ENCODE measurements at regions not wholly inside any gene's neighbourhood (a gene's known extent, or its start where the extent isn't known, plus 50 kb on each side); places are given as distances from the start of the nearest gene placed in this dataset.
A peak's percentile ranks its signal among the peaks of the same experiment; 100 is the strongest.

DNA sequence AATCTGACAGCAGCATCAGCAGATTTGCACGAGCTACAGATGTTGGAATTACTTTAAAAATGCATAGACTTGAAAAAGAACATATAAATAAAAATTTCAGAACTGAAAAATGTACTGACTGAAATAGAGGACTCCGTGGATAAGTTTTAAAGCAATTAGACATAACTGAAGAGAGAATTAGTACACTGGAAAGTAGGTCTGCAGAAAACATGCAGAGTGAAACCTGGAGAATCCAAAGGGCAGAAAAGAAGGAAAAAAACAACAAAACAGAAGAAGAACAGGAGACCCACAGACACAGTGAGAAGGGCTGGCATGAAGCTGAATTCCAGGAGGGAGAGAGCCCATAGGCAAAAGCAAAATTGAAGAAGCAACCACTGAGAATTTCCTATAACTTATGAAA lies 57.2 kb upstream of the ENPP7 start:
- no peak overlapping the region for H3K27ac ChIP-seq (ENCODE audit: low read depth, low read length)
- H3K9me3 Mint-ChIP-seq = peaks cover 12 to 27% (median 20%) of the 10 kb centered on the region in 5 donors
- H3K4me3 ChIP-seq (ENCODE audit: low read length) = no peak overlapping the region
- POLR2A ChIA-PET = no interaction called here
- H3K4me1 ChIP-seq (ENCODE audit: insufficient read depth, low read length) = no peaks in the 10 kb centered on the region
- H3K4me1 Mint-ChIP-seq = no peaks in the 10 kb centered on the region
- H3K27me3 Mint-ChIP-seq = peaks cover 38 to 58% of the 10 kb centered on the region in 2 donors
- H3K36me3 Mint-ChIP-seq = peaks cover 0 to 9% (median 0%) of the 10 kb centered on the region in 3 donors
- H3K9me3 ChIP-seq (ENCODE audit: low read length) = no peaks in the 10 kb centered on the region
- H3K27me3 ChIP-seq (ENCODE audit: insufficient read depth, low read length, poor library complexity, severe bottlenecking) = peaks cover 5% of the 10 kb centered on the region
- DNase-seq = no peak
- CTCF ChIA-PET = no interaction called here
- H3K4me3 Mint-ChIP-seq = no peak overlapping the region
- no peak overlapping the region for H3K27ac Mint-ChIP-seq
- no peaks in the 10 kb centered on the region for H3K36me3 ChIP-seq (ENCODE audit: insufficient read depth, low read length)

DNA sequence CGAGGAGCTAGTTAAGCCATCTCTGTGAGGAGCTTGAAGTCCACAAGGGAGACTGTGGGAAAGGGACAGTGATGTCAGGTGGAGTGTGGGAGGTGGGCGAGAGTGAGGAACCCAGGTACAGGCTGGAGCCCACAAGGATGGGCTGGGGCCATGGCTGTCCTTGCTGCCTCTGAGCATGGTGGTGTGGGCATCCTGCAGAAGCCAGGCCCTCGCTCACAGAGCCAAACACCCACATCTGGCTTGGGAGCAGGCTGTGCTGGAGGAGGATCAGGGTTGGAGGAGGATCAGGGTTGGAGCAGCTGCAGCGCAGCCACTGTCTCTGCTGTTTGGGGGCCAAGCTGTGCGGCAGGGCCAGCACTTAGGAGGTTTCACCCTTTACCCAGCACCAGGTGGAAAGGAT lies 58.2 kb upstream of the ENPP7 start:
- no peak for DNase-seq
- no peaks in the 10 kb centered on the region for H3K9me3 ChIP-seq (ENCODE audit: low read length)
- peaks cover 12 to 27% (median 20%) of the 10 kb centered on the region in 5 donors for H3K9me3 Mint-ChIP-seq

GRCh38 chr17:79671085-79671694 lies 59.6 kb upstream of the ENPP7 start:
- no peaks in the 10 kb centered on the region for H3K4me1 Mint-ChIP-seq
- peak overlapping the region in 1 of 8 donors; percentile 14 for H3K27ac Mint-ChIP-seq
- H3K9me3 Mint-ChIP-seq = peaks cover 12 to 27% (median 20%) of the 10 kb centered on the region in 5 donors
- Histone ChIP-seq H3K36me3 (ENCODE audit: insufficient read depth, low read length) (no peaks in the 10 kb centered on the region), H3K4me1 (ENCODE audit: insufficient read depth, low read length) (no peaks in the 10 kb centered on the region), H3K4me3 (ENCODE audit: low read length) (no peak overlapping the region), H3K9me3 (ENCODE audit: low read length) (no peaks in the 10 kb centered on the region), H3K27me3 (ENCODE audit: insufficient read depth, low read length, poor library complexity, severe bottlenecking) (peaks cover 5% of the 10 kb centered on the region), H3K27ac (ENCODE audit: low read depth, low read length) (no peak overlapping the region)
- DNase-seq = no peak
- CTCF ChIA-PET = interaction anchor here (0.9 kb wide), 1 partner anchor 37 kb away, joined by 3 read pairs; no protein-coding TSS in a partner anchor
- no peak overlapping the region for H3K4me3 Mint-ChIP-seq
- peaks cover 0 to 9% (median 0%) of the 10 kb centered on the region in 3 donors for H3K36me3 Mint-ChIP-seq
- H3K27me3 Mint-ChIP-seq = peaks cover 40 to 70% of the 10 kb centered on the region in 2 donors
- POLR2A ChIA-PET = no interaction called here

More for the DNA sequence above, 58.2 kb upstream of the ENPP7 start:
- Histone ChIP-seq H3K27me3 (ENCODE audit: insufficient read depth, low read length, poor library complexity, severe bottlenecking) (peaks cover 5% of the 10 kb centered on the region), H3K4me3 (ENCODE audit: low read length) (no peak overlapping the region), H3K27ac (ENCODE audit: low read depth, low read length) (no peak overlapping the region), H3K36me3 (ENCODE audit: insufficient read depth, low read length) (no peaks in the 10 kb centered on the region), H3K4me1 (ENCODE audit: insufficient read depth, low read length) (no peaks in the 10 kb centered on the region)
- Mint-ChIP-seq H3K36me3 (peaks cover 0 to 9% (median 0%) of the 10 kb centered on the region in 3 donors), H3K27me3 (peaks cover 39 to 68% of the 10 kb centered on the region in 2 donors), H3K4me3 (no peak overlapping the region), H3K27ac (no peak overlapping the region), H3K4me1 (no peaks in the 10 kb centered on the region)
- CTCF ChIA-PET = no interaction called here
- POLR2A ChIA-PET = no interaction called here

DNA sequence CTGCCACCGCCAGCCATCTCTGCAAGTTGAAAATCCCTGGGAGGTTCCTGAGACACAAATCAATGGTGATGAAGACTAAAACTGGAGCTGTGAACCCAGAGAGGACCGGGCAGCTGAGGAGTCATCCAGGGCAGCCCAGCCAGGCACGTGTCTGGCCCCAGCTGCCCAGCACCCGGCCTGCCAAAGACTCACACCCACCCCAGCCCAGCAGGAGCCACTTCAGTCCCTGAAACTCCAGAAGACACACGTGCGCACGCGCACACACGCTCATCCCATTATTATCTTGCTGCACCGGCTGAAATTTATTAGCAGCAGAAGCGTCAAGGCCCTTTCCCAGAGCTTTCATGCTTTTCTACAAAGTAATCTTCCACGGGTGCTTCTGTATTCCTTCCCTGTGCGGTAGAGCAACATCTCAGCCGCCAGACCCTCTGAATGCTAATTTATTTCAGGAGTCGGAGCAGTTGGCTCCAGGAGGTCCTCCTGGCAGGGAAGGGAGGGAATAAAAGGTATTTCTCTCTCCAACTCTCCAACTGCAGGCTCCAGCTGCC lies 59.8 kb upstream of the RBFOX3 start:
- ChIA-PET CTCF (interaction anchor here (0.9 kb wide), 1 partner anchor 38 kb away, joined by 3 read pairs; no protein-coding TSS in a partner anchor), POLR2A (no interaction called here)
- peak overlapping the region in 1 of 8 donors; percentile 14 for H3K27ac Mint-ChIP-seq

DNA sequence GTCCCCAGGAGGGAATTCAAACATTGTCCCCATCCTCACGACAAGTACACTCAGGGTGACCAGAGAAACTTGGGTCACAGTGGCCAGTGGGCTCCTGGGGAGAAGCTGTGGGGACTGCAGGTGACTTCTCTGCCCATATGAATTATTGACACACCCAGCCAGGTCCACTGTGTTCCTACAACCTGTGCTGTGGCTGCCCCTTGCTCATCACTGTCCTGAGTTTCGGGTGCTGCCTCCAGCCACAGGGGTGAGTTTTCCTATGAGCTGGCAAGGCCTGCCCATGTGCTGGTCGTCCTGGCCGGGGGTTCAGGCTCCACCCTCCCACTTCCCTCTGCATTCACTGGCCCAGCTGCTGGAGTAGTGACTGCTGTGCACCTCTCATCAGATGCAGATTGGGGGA lies 59.0 kb upstream of the RBFOX3 start:
- Histone ChIP-seq H3K27ac (ENCODE audit: low read depth, low read length) (no peak overlapping the region), H3K36me3 (ENCODE audit: insufficient read depth, low read length) (no peaks in the 10 kb centered on the region), H3K27me3 (ENCODE audit: insufficient read depth, low read length, poor library complexity, severe bottlenecking) (peaks cover 5% of the 10 kb centered on the region), H3K9me3 (ENCODE audit: low read length) (no peaks in the 10 kb centered on the region), H3K4me3 (ENCODE audit: low read length) (no peak overlapping the region), H3K4me1 (ENCODE audit: insufficient read depth, low read length) (no peaks in the 10 kb centered on the region)
- ChIA-PET POLR2A (no interaction called here), CTCF (interaction anchor here (0.9 kb wide), 1 partner anchor 39 kb away, joined by 3 read pairs; no protein-coding TSS in a partner anchor)
- Mint-ChIP-seq H3K27ac (no peak overlapping the region), H3K4me3 (no peak overlapping the region), H3K9me3 (peaks cover 10 to 25% (median 20%) of the 10 kb centered on the region in 5 donors), H3K27me3 (peaks cover 44 to 68% of the 10 kb centered on the region in 2 donors), H3K4me1 (no peaks in the 10 kb centered on the region), H3K36me3 (peaks cover 0 to 9% (median 0%) of the 10 kb centered on the region in 3 donors)
- no peak for DNase-seq

More for the DNA sequence above, 59.8 kb upstream of the RBFOX3 start:
- Histone ChIP-seq H3K9me3 (ENCODE audit: low read length) (no peaks in the 10 kb centered on the region), H3K27ac (ENCODE audit: low read depth, low read length) (no peak overlapping the region), H3K36me3 (ENCODE audit: insufficient read depth, low read length) (no peaks in the 10 kb centered on the region), H3K27me3 (ENCODE audit: insufficient read depth, low read length, poor library complexity, severe bottlenecking) (peaks cover 5% of the 10 kb centered on the region), H3K4me1 (ENCODE audit: insufficient read depth, low read length) (no peaks in the 10 kb centered on the region), H3K4me3 (ENCODE audit: low read length) (no peak overlapping the region)
- peaks cover 10 to 27% (median 20%) of the 10 kb centered on the region in 5 donors for H3K9me3 Mint-ChIP-seq
- DNase-seq = no peak
- H3K36me3 Mint-ChIP-seq = peaks cover 0 to 9% (median 0%) of the 10 kb centered on the region in 3 donors
- H3K27me3 Mint-ChIP-seq = peaks cover 41 to 64% of the 10 kb centered on the region in 2 donors
- no peaks in the 10 kb centered on the region for H3K4me1 Mint-ChIP-seq
- H3K4me3 Mint-ChIP-seq = no peak overlapping the region

DNA sequence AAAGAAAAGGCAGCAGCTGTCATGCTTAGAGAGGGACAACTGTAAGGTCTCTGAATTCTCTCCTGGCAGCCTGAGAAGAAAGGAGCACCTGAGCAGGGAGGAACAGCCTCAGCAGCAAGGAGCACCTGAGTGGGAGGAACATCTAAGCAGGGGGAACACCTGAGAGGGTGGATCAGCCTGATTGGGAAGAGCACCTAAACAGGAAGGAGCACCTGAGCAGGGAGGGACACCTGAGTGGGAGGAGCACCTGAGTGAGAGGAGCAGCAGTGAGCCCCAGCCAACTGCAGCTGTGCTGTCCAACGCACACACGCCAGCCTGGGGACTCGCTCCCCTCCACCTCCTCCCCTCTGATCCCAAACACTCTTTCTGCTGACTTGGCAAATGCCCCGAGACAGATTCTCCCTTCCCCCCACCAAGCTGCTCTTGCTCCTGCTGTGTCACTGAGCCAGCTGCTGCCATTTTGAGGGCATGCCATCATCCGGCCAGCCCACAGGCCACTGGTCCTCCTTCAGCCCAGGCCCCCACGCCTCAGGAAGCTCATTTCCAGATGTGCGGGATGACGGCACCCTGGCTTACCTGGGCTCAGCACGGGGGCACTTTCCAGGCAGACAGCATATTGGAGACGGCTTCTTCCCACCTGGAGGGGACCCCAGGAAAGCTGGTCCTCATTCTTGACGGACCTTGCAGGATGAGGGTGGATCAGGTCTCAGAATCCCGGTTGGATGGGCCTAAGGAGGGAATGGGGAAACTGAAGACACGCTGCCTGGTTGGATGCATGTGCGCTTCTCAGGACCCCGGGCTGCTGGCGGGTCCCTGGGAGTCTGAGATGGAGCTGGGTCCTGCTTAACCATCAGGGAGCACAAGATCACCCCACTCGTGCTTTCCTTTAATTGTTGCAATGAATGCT lies 57.7 kb upstream of the RBFOX3 start:
- no peaks in the 10 kb centered on the region for H3K9me3 ChIP-seq (ENCODE audit: low read length)

DNA sequence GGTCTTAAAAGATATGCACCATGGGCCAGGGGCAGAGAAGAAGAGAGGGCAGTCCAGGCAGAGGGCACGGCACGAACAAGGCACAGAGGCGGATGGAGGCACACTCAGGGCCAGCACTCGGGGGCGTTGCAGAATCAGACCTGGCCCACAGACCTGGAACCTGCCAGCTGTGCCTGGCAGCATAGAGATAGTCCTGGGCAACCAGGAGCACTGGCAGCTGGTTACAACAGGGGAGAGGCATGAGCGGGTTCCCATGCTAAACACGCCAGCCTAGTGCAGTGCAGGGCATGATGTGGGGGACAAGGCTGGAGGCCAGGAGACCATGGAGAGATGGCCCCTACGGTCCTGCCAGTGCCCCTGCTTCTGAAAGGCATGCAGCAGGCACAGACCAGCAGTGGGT lies 56.9 kb upstream of the RBFOX3 start:
- ChIA-PET POLR2A (no interaction called here), CTCF (no interaction called here)
- Histone ChIP-seq H3K4me3 (ENCODE audit: low read length) (no peak overlapping the region), H3K36me3 (ENCODE audit: insufficient read depth, low read length) (no peaks in the 10 kb centered on the region), H3K27me3 (ENCODE audit: insufficient read depth, low read length, poor library complexity, severe bottlenecking) (peaks cover 5% of the 10 kb centered on the region), H3K4me1 (ENCODE audit: insufficient read depth, low read length) (no peaks in the 10 kb centered on the region), H3K27ac (ENCODE audit: low read depth, low read length) (no peak overlapping the region), H3K9me3 (ENCODE audit: low read length) (no peaks in the 10 kb centered on the region)
- Mint-ChIP-seq H3K4me1 (no peaks in the 10 kb centered on the region), H3K9me3 (peaks cover 0 to 7% (median 6%) of the 10 kb centered on the region in 5 donors), H3K27me3 (peaks cover 40 to 65% of the 10 kb centered on the region in 2 donors), H3K36me3 (no peaks in the 10 kb centered on the region), H3K4me3 (no peak overlapping the region), H3K27ac (peak overlapping the region in 1 of 8 donors; percentile 52)
- DNase-seq = no peak

More for the DNA sequence above, 57.7 kb upstream of the RBFOX3 start:
- H3K4me1 ChIP-seq (ENCODE audit: insufficient read depth, low read length) = no peaks in the 10 kb centered on the region
- peaks cover 5% of the 10 kb centered on the region for H3K27me3 ChIP-seq (ENCODE audit: insufficient read depth, low read length, poor library complexity, severe bottlenecking)
- peaks cover 39 to 64% of the 10 kb centered on the region in 2 donors for H3K27me3 Mint-ChIP-seq
- H3K27ac ChIP-seq (ENCODE audit: low read depth, low read length) = no peak overlapping the region
- no peaks in the 10 kb centered on the region for H3K36me3 ChIP-seq (ENCODE audit: insufficient read depth, low read length)
- H3K36me3 Mint-ChIP-seq = peaks cover 0 to 5% (median 0%) of the 10 kb centered on the region in 3 donors
- POLR2A ChIA-PET = no interaction called here
- no peak overlapping the region for H3K27ac Mint-ChIP-seq
- no peak overlapping the region for H3K4me3 ChIP-seq (ENCODE audit: low read length)
- H3K9me3 Mint-ChIP-seq = peaks cover 4 to 15% (median 13%) of the 10 kb centered on the region in 5 donors
- no peak for DNase-seq
- no peaks in the 10 kb centered on the region for H3K4me1 Mint-ChIP-seq
- H3K4me3 Mint-ChIP-seq = no peak overlapping the region
- CTCF ChIA-PET = no interaction called here

Measured in CD8-positive, alpha-beta memory T cell (primary cell).